Suppressor macrophage treated with lipopolysaccharide for 4 hours (primary cell): ENCODE measurements at regions not wholly inside any gene's neighbourhood (a gene's known extent, or its start where the extent isn't known, plus 50 kb on each side); places are given as distances from the start of the nearest gene placed in this dataset.
"Not testable (repeated sequence)": the region's sequence is repeated elsewhere in the genome, so short reads cannot be mapped to it uniquely, and the experiment has no call there.

Experiments
- DNase-seq: peaks from one replicate; pipeline ENCODE4 v3.0.0-alpha.2; 2020

- DNase-seq: peak; percentile 16
These were observed 227.1 kb upstream of the NBPF12 start for GRCh38 chr1:146710838-146711521.

GRCh38 chr1:146709302-146709701, 228.8 kb upstream of the NBPF12 start:
- DNase-seq: not testable (repeated sequence)

GRCh38 chr1:146704162-146704724, 233.9 kb upstream of the NBPF12 start:
- DNase-seq: not testable (repeated sequence)

GRCh38 chr1:146701320-146701719, 236.8 kb upstream of the NBPF12 start:
- not testable (repeated sequence) for DNase-seq

- not testable (repeated sequence) for DNase-seq
These were observed 242.7 kb upstream of the NBPF12 start for GRCh38 chr1:146695388-146695787.

GRCh38 chr1:146691798-146692197, 246.3 kb upstream of the NBPF12 start:
- not testable (repeated sequence) for DNase-seq

GRCh38 chr1:146688893-146689292, 249.2 kb upstream of the NBPF12 start:
- not testable (repeated sequence) for DNase-seq

- not testable (repeated sequence) for DNase-seq
These were observed 251.3 kb upstream of the NBPF12 start for GRCh38 chr1:146686777-146687366.

GRCh38 chr1:146683126-146683429, 255.0 kb upstream of the NBPF12 start:
- DNase-seq: not testable (repeated sequence)

GRCh38 chr1:146682227-146683125, 255.6 kb upstream of the NBPF12 start:
- not testable (repeated sequence) for DNase-seq

- peak; percentile 64 for DNase-seq
These were observed 264.3 kb upstream of the NBPF12 start for GRCh38 chr1:146673729-146674299.

- DNase-seq: not testable (repeated sequence)
These were observed 265.5 kb upstream of the NBPF12 start for GRCh38 chr1:146672608-146673007.

GRCh38 chr1:146671588-146671987, 266.5 kb upstream of the NBPF12 start:
- not testable (repeated sequence) for DNase-seq

- not testable (repeated sequence) for DNase-seq
These were observed 267.1 kb upstream of the NBPF12 start for GRCh38 chr1:146670832-146671566.

- not testable (repeated sequence) for DNase-seq
These were observed 271.8 kb upstream of the NBPF12 start for GRCh38 chr1:146666275-146666674.

GRCh38 chr1:146660242-146660641, 277.9 kb upstream of the NBPF12 start:
- not testable (repeated sequence) for DNase-seq

- not testable (repeated sequence) for DNase-seq
These were observed 281.6 kb upstream of the NBPF12 start for GRCh38 chr1:146656356-146657060.

GRCh38 chr1:146654763-146655162, 283.4 kb upstream of the NBPF12 start:
- DNase-seq: not testable (repeated sequence)

GRCh38 chr1:146645978-146646604, 292.0 kb upstream of the NBPF12 start:
- not testable (repeated sequence) for DNase-seq

GRCh38 chr1:146641534-146641933, 296.6 kb upstream of the NBPF12 start:
- not testable (repeated sequence) for DNase-seq

- not testable (repeated sequence) for DNase-seq
These were observed 297.5 kb upstream of the NBPF12 start for GRCh38 chr1:146640671-146641070.
